Heart left ventricle (tissue), 16 donors: ENCODE measurements at regions not wholly inside any gene's neighbourhood (a gene's known extent, or its start where the extent isn't known, plus 50 kb on each side); places are given as distances from the start of the nearest gene placed in this dataset.

Source experiments
- ATAC-seq, 4 donors: fragments of 200-7000 bp; cut with Tn5 transposase; one replicate each; pipeline ENCODE4 v1.9.1; 2020 to 2022; ENCODE audit warnings: moderate library complexity in 4 of 4, mild to moderate bottlenecking in 3 of 4, moderate number of reproducible peaks in 1 of 4
- DNase-seq, 5 donors: peaks; one replicate each; pipeline ENCODE4 v3.0.0-alpha.2; 2020
- H3K27ac ChIP-seq, 12 donors: fragments of 200-600 bp; sonication (generic) in 4 of 12; one replicate each; pipeline versions ENCODE4 v1.5.0 to v1.8.0; 2016 to 2022; ENCODE audit warnings: mild to moderate bottlenecking in 2 of 12
- H3K27me3 ChIP-seq, 9 donors: fragments of 200-600 bp; sonication (generic) in 2 of 9; one replicate each; pipeline versions ENCODE4 v1.5.1 to v1.8.0; 2016 to 2022; ENCODE audit warnings: mild to moderate bottlenecking in 3 of 9
- H3K36me3 ChIP-seq, 9 donors: fragments of 200-600 bp; sonication (generic) in 2 of 9; one replicate each; pipeline versions ENCODE4 v1.5.0 to v1.8.0; 2018 to 2022; ENCODE audit warnings: mild to moderate bottlenecking in 2 of 9
- H3K4me1 ChIP-seq, 12 donors: fragments of 200-600 bp; sonication (generic) in 4 of 12; one replicate each; pipeline versions ENCODE4 v1.5.0 to v1.8.0; 2016 to 2022; ENCODE audit warnings: mild to moderate bottlenecking in 3 of 12
- H3K4me3 ChIP-seq, 12 donors: fragments of 200-600 bp; sonication (generic) in 4 of 12; one replicate each; pipeline versions ENCODE4 v1.5.0 to v1.8.0; 2017 to 2022; ENCODE audit warnings: mild to moderate bottlenecking in 9 of 12, moderate library complexity in 4 of 12
- H3K9me3 ChIP-seq, 12 donors: fragments of 200-600 bp; sonication (generic) in 4 of 12; one replicate each; pipeline versions ENCODE4 v1.5.0 to v1.8.0; 2016 to 2022; ENCODE audit warnings: mild to moderate bottlenecking in 1 of 12
- CTCF ChIP-seq, 12 donors: fragments of 200-600 bp; sonication (generic) in 4 of 12; IDR thresholded peaks; one replicate each; pipeline versions ENCODE4 v1.5.0 to v1.8.0; 2018 to 2022; ENCODE audit warnings: antibody characterized with exemption in 12 of 12, mild to moderate bottlenecking in 5 of 12
- POLR2A ChIP-seq, 2 donors: fragments of 450-650 bp; IDR thresholded peaks; one replicate each; pipeline ENCODE4 v1.6.1; 2017; ENCODE audit warnings: antibody characterized with exemption in 2 of 2, mild to moderate bottlenecking in 2 of 2, moderate library complexity in 2 of 2
- WGBS, 4 donors: extraction: QIAGEN DNeasy Blood & Tissue Kit in 2 of 4; methylation state at CpG; one replicate each; pipeline versions ENCODE4 v1.1.5 to v1.1.7; 2013 to 2018; 5-methylcytosine and 5-hydroxymethylcytosine counted together
- intact Hi-C, 10 donors: fragments of 100-400 bp; cut with DNase I; formaldehyde crosslinking; loops; one replicate each; pipeline versions ENCODE4 v1.11.1 to v1.14.2; 2022
- donor health status: ischemic (EF 13 %, LVEDD 7.1; RV severe dilation, severe dysfunction).
- donor health status: healthy with polysubstance abuse.
- donor health status: DM: no; HTN: yes; CAD: no.
- donor health status: DM: no; HTN: no; CAD: no.
- donor health status: ischemic (EF 25% LVEDD 6.9; RV normal size, moderate dysfunction).
- donor health status: ischemic (EF 25% LVEDD 5.7; RV mildly dilated, moderate dysfunction).
- donor health status: healthy.
- donor health status: DM: yes; HTN: yes; CAD: no.
- donor health status: ischemic (EF 35%, LVEDD 5.7; RV mildly dilated, moderate dysfunction).
- donor health status: nonischemic (EF 11% LVEDD 7.7; RV severe dilation, severe dysfunction).
- donor health status: DM: yes; HTN: yes; CAD: no.
- donor health status: PGD.
- donor health status: ischemic (EF 29% LVEDD 5.4; RV normal size, mild dysfunction).
- donor health status: nonischemic (EF 23%, LVEDD 6.1; RV moderate dilation, normal function).

GRCh38 chr14:89012282-89013097 lies 188.0 kb downstream of the TTC8 start:
- intact Hi-C loops = loop anchor here in 3 of 10 donors (5.0 to 10.0 kb wide), 2 partner anchors 345 to 348 kb away; no protein-coding TSS in a partner anchor
- TF ChIP-seq CTCF (IDR thresholded peaks at IDR 0.05) (no peak), POLR2A (IDR thresholded peaks at IDR 0.05) (no peak)

GRCh38 chr14:89013098-89013504 lies 188.7 kb downstream of the TTC8 start:
- intact Hi-C loops = loop anchor here in 3 of 10 donors (5.0 to 10.0 kb wide), 2 partner anchors 346 to 348 kb away; no protein-coding TSS in a partner anchor
- Histone ChIP-seq H3K27ac (no peak overlapping the region), H3K4me1 (no peaks in the 10 kb centered on the region), H3K27me3 (peaks cover 0 to 4% (median 0%) of the 10 kb centered on the region in 9 donors), H3K9me3 (no peaks in the 10 kb centered on the region), H3K36me3 (no peaks in the 10 kb centered on the region), H3K4me3 (no peak overlapping the region)
- no peak for TF ChIP-seq POLR2A (IDR thresholded peaks at IDR 0.05)
- TF ChIP-seq CTCF (IDR thresholded peaks at IDR 0.05) = no peak
- WGBS, 4 donors = 61 to 69% (median 64%) methylated on average over 7 of the region's 7 CpGs
- DNase-seq (no peak), ATAC-seq (peak in 1 of 4 donors; percentile 29)

More at GRCh38 chr14:89012282-89013097, 188.0 kb downstream of the TTC8 start:
- 72 to 75% (median 73%) methylated on average over 14 of the region's 14 CpGs for WGBS, 4 donors
- DNase-seq (no peak), ATAC-seq (no peak)
- Histone ChIP-seq H3K36me3 (no peaks in the 10 kb centered on the region), H3K4me3 (no peak overlapping the region), H3K27ac (no peak overlapping the region), H3K4me1 (no peaks in the 10 kb centered on the region), H3K9me3 (no peaks in the 10 kb centered on the region), H3K27me3 (peaks cover 0 to 4% (median 0%) of the 10 kb centered on the region in 9 donors)

- Histone ChIP-seq H3K36me3 (no peaks in the 10 kb centered on the region), H3K27ac (no peak overlapping the region), H3K4me3 (no peak overlapping the region), H3K4me1 (no peaks in the 10 kb centered on the region), H3K27me3 (peaks cover 0 to 4% (median 0%) of the 10 kb centered on the region in 9 donors), H3K9me3 (no peaks in the 10 kb centered on the region)
- WGBS, 4 donors = 57 to 65% (median 62%) methylated on average over 11 of the region's 11 CpGs
- DNase-seq = no peak
- TF ChIP-seq CTCF (IDR thresholded peaks at IDR 0.05) (no peak), POLR2A (IDR thresholded peaks at IDR 0.05) (no peak)
- no peak for ATAC-seq
- intact Hi-C loops = loop anchor here in 3 of 10 donors (5.0 to 10.0 kb wide), 2 partner anchors 347 to 349 kb away; no protein-coding TSS in a partner anchor
Observed at GRCh38 chr14:89013698-89014568, 189.5 kb downstream of the TTC8 start.

- TF ChIP-seq CTCF (IDR thresholded peaks at IDR 0.05) = no peak
- TF ChIP-seq POLR2A (IDR thresholded peaks at IDR 0.05) = no peak
- H3K4me3 ChIP-seq = no peak overlapping the region
- H3K27me3 ChIP-seq = peaks cover 0 to 4% (median 0%) of the 10 kb centered on the region in 9 donors
- ATAC-seq = no peak
- H3K9me3 ChIP-seq = no peaks in the 10 kb centered on the region
- 53 to 58% (median 55%) methylated on average over 2 of the region's 2 CpGs for WGBS, 4 donors
- no peak for DNase-seq
- intact Hi-C loops = loop anchor here in 3 of 10 donors (5.0 to 10.0 kb wide), 2 partner anchors 347 to 350 kb away; no protein-coding TSS in a partner anchor
- no peaks in the 10 kb centered on the region for H3K4me1 ChIP-seq
- no peak overlapping the region for H3K27ac ChIP-seq
- no peaks in the 10 kb centered on the region for H3K36me3 ChIP-seq
Observed at GRCh38 chr14:89014569-89014850, 190.1 kb downstream of the TTC8 start.
